Transverse colon (tissue), 4 donors: ENCODE measurements at regions not wholly inside any gene's neighbourhood (a gene's known extent, or its start where the extent isn't known, plus 50 kb on each side); places are given as distances from the start of the nearest gene placed in this dataset.

Source experiments
- DNase-seq: peaks from one replicate; pipeline ENCODE4 v3.0.0-alpha.2; 2019
- H3K27ac ChIP-seq, 4 donors: fragments of 200-600 bp; sonication (generic); 2 replicates each; pipeline ENCODE4 v1.5.1; 2016 to 2018; ENCODE audit warnings: inconsistent platforms in 4 of 4
- H3K27me3 ChIP-seq: fragments of 200-600 bp; sonication (generic); 2 replicates; pipeline ENCODE4 v1.5.1; 2017; ENCODE audit warnings: inconsistent platforms
- H3K36me3 ChIP-seq, 4 donors: fragments of 200-600 bp; sonication (generic); 2 replicates each; pipeline ENCODE4 v1.5.1; 2017 to 2019; ENCODE audit warnings: inconsistent platforms in 4 of 4
- H3K4me1 ChIP-seq, 4 donors: fragments of 200-600 bp; sonication (generic); 2 replicates each; pipeline ENCODE4 v1.5.1; 2017 to 2020; ENCODE audit warnings: inconsistent platforms in 4 of 4
- H3K4me3 ChIP-seq, 4 donors: fragments of 200-600 bp; sonication (generic); 1 replicate in 1 of 4; 2 replicates in 3 of 4; pipeline versions ENCODE4 v1.5.1 to v1.6.1; 2017 to 2019; ENCODE audit warnings: inconsistent platforms in 4 of 4
- H3K9me3 ChIP-seq, 2 donors: fragments of 200-600 bp; sonication (generic); 2 replicates each; pipeline ENCODE4 v1.5.1; 2017 to 2019; ENCODE audit warnings: inconsistent platforms in 2 of 2
- CTCF ChIP-seq, 5 experiments: fragments of 200-600 bp in 3 of 5; fragments of 450-650 bp in 2 of 5; sonication (generic) in 3 of 5; IDR thresholded peaks; 1 replicate in 2 of 5; 2 replicates in 3 of 5; pipeline ENCODE4 v1.5.1; 2016 to 2017; ENCODE audit warnings: antibody characterized with exemption in 5 of 5, inconsistent platforms in 3 of 5, mild to moderate bottlenecking in 2 of 5, moderate library complexity in 1 of 5
- EP300 ChIP-seq: sonication (generic); formaldehyde crosslinking; IDR thresholded peaks from one replicate; pipeline ENCODE4 v1.6.1; 2017; ENCODE audit warnings: antibody characterized with exemption, low read depth
- POLR2A ChIP-seq: fragments of 450-650 bp; IDR thresholded peaks from one replicate; pipeline ENCODE4 v1.6.1; 2016; ENCODE audit warnings: antibody characterized with exemption, mild to moderate bottlenecking, moderate library complexity
- POLR2AphosphoS5 ChIP-seq, 3 donors: sonication (generic); formaldehyde crosslinking; IDR thresholded peaks; one replicate each; pipeline ENCODE4 v1.6.1; 2016; ENCODE audit warnings: antibody characterized with exemption in 3 of 3
- WGBS, 2 donors: methylation state at CpG; one replicate each; pipeline ENCODE4 v1.1.5; 2018; ENCODE audit warnings: low coverage in 1 of 2; 5-methylcytosine and 5-hydroxymethylcytosine counted together
- in situ Hi-C, 4 donors: fragments of 200-750 bp; cut with MboI; loops; one replicate each; pipeline versions ENCODE4 v1.15.0 to v1.15.1; 2017; ENCODE audit warnings: low sequenced_read_pairs in 3 of 4, low pct_ligation_motif_present in 1 of 4, low pct_unique_long_range_greater_than_20kb in 1 of 4
- intact Hi-C: fragments of 100-400 bp; cut with DNase I; formaldehyde crosslinking; loops from one replicate; pipeline ENCODE4 v1.15.1; 2023; ENCODE audit warnings: low total_unique reads

GRCh38 chr1:100612540-100612939 is 74.6 kb downstream of the GPR88 start:
- no peak for TF ChIP-seq POLR2AphosphoS5 (IDR thresholded peaks at IDR 0.05)
- no peak for TF ChIP-seq POLR2A
- DNase-seq, result no peak
- Histone ChIP-seq H3K9me3 (no peaks in the 10 kb centered on the region), H3K36me3 (no peaks in the 10 kb centered on the region), H3K27me3 (no peaks in the 10 kb centered on the region), H3K4me3 (no peak overlapping the region), H3K27ac (no peak overlapping the region), H3K4me1 (no peaks in the 10 kb centered on the region)
- 89 to 94% methylated on average over 3 of the region's 3 CpGs for WGBS, 2 donors
- intact Hi-C loops, result loop anchor here (10.0 kb wide), 1 partner anchor 252 kb away; no protein-coding TSS in a partner anchor
- in situ Hi-C loops, result loop anchor here (10.0 to 25.0 kb wide), 2 partner anchors 250 to 252 kb away; no protein-coding TSS in a partner anchor

- TF ChIP-seq EP300, result no peak
- TF ChIP-seq CTCF (IDR thresholded peaks at IDR 0.05), result no peak
- TF ChIP-seq POLR2A, result no peak
- TF ChIP-seq POLR2AphosphoS5 (IDR thresholded peaks at IDR 0.05), result no peak
- intact Hi-C loops, result loop anchor here (10.0 kb wide), 1 partner anchor 251 kb away; no protein-coding TSS in a partner anchor
- WGBS, 2 donors, result 70 to 83% methylated on average over 2 to 3 of the region's 3 CpGs
- H3K36me3 ChIP-seq, result no peaks in the 10 kb centered on the region
- H3K4me1 ChIP-seq, result no peaks in the 10 kb centered on the region
- H3K9me3 ChIP-seq, result no peaks in the 10 kb centered on the region
- in situ Hi-C loops, result loop anchor here (10.0 to 25.0 kb wide), 2 partner anchors 248 to 251 kb away; no protein-coding TSS in a partner anchor
- no peaks in the 10 kb centered on the region for H3K27me3 ChIP-seq
- no peak for DNase-seq
- H3K4me3 ChIP-seq, result no peak overlapping the region
- no peak overlapping the region for H3K27ac ChIP-seq
These were observed 76.0 kb downstream of the GPR88 start for GRCh38 chr1:100613817-100614559.

GRCh38 chr1:100614570-100614969 is 76.6 kb downstream of the GPR88 start:
- Histone ChIP-seq H3K9me3 (no peaks in the 10 kb centered on the region), H3K36me3 (no peaks in the 10 kb centered on the region), H3K27ac (no peak overlapping the region), H3K27me3 (no peaks in the 10 kb centered on the region), H3K4me1 (no peaks in the 10 kb centered on the region), H3K4me3 (no peak overlapping the region)
- no peak for TF ChIP-seq EP300
- no peak for TF ChIP-seq CTCF (IDR thresholded peaks at IDR 0.05)
- TF ChIP-seq POLR2AphosphoS5 (IDR thresholded peaks at IDR 0.05), result no peak
- TF ChIP-seq POLR2A, result no peak
- in situ Hi-C loops (loop anchor here (10.0 to 25.0 kb wide), 2 partner anchors 248 to 250 kb away; no protein-coding TSS in a partner anchor), intact Hi-C loops (loop anchor here (10.0 kb wide), 1 partner anchor 250 kb away; no protein-coding TSS in a partner anchor)
- DNase-seq, result no peak
- WGBS, 2 donors, result 65 to 74% methylated on average over 4 to 6 of the region's 6 CpGs

- Histone ChIP-seq H3K9me3 (no peaks in the 10 kb centered on the region), H3K27ac (no peak overlapping the region), H3K4me3 (no peak overlapping the region), H3K4me1 (no peaks in the 10 kb centered on the region), H3K36me3 (no peaks in the 10 kb centered on the region), H3K27me3 (no peaks in the 10 kb centered on the region)
- TF ChIP-seq POLR2A (no peak), CTCF (IDR thresholded peaks at IDR 0.05) (no peak), EP300 (no peak), POLR2AphosphoS5 (IDR thresholded peaks at IDR 0.05) (no peak)
- intact Hi-C loops, result loop anchor here (10.0 kb wide), 1 partner anchor 249 kb away; no protein-coding TSS in a partner anchor
- in situ Hi-C loops, result loop anchor here (10.0 to 25.0 kb wide), 2 partner anchors 247 to 249 kb away; no protein-coding TSS in a partner anchor
- WGBS, 2 donors, result 90% methylated on average over 4 of the region's 4 CpGs; no CpG with 5 or more reads in 1 of the 2 donors
- DNase-seq, result no peak
These were observed 77.7 kb downstream of the GPR88 start for GRCh38 chr1:100615686-100616085.
